Stimulated activated CD4-positive, alpha-beta T cell treated with anti-CD3 and anti-CD28 coated beads, Interleukin-4, amount 100 ng/mL, for 1 hour (primary cell): ENCODE measurements at regions not wholly inside any gene's neighbourhood (a gene's known extent, or its start where the extent isn't known, plus 50 kb on each side); places are given as distances from the start of the nearest gene placed in this dataset.
"Not testable (repeated sequence)": the region's sequence is repeated elsewhere in the genome, so short reads cannot be mapped to it uniquely, and the experiment has no call there.

Source experiments
- DNase-seq: peaks from one replicate; pipeline ENCODE4 v3.0.0-alpha.2; 2020

DNA sequence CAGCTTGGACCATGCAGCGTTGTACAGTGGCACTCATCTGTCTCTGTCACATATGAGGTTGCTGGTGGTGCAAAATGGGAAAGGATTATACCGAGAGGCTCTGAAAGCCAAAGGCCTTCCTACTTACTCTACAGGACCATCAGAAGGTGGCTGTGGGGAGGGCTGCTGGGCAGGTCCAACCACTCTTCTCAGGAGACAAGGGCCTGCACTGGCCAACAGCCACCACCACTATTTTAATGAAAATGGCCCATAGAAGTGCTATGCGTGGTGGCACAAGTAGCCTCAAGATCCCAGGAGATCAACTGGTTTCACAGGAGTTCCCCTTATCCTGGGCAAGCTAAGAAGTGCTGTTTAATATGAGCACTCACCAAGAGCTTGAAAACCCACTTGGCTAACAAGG lies 52.3 kb downstream of the MRPL57 start:
- DNase-seq = no peak

DNA sequence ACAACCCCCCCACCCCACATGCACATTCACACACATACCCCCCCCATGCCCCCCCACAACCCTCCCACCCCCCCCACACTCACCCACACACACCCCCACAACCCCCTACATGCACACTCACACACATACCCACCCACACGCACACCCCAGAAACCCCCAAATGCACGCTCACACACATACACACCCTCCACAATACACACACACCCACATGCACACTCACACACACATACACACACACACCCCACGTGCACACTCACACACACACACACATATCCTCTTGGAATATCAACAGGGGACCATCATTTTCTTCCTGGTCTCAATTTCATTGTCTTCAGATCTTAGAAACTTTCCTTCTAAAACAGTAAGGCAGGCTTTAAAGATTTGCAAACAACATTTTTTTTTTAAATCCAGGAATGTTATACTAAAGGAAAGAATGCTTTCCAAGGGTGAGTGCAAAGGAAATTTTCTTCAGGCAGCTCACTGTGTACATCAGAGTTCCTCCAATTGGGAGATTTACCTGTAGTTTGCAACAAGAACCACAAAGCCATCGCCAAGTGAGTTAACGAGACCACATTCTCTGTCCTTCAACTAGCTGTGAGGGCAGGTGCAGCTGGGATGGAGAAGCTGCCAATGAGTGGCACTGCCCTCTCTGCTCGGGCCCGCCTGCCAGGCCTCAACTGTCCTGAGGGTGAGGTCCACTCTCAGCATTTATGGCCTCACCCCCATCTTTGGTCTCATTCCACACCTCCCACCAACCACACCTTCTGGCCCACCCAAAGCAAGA lies 53.0 kb downstream of the MRPL57 start:
- DNase-seq = no peak

DNA sequence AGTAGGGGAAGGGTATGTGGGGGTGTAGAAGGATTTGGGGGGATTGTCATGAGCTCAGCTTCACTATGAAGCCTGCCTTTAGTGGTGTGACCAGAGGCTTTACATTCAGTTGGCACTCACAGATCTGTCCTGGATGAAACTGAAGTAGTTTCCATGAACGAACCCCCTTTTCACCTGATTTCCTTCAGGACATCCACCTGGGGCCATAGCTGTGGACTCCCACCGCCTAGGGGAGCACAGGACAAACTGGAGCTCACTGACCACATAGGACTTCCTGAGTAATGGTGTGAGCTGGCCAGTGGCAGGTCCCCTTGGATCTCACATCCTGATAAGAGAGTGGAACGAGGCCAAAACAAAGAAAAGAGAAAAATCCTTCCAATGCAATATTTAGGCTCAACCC lies 54.1 kb downstream of the MRPL57 start:
- DNase-seq = no peak

DNA sequence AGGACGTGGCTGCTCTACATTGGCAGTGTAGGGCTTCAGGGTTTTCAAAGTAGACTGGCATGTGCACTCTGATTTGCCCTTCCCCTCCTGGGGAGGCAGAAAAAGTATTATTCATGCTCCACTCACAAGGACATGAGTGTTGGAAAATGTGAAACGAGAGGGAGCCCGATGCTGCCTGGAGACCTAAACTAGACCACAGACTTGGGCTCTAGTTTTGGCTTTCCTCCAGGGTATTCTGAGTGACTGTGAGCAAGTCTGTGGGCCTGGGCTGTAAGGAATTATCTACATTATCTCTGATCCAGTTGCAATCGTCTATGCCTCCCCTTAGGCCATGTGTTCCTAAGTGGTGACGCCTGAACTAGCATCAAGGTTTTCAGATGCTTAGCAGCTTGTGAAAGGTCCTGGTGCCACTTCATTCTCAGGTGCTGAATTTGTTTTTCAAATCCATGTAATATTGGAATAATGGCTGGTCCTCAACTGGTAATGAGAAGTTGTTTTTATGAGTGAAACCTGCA lies 55.0 kb downstream of the MRPL57 start:
- no peak for DNase-seq

DNA sequence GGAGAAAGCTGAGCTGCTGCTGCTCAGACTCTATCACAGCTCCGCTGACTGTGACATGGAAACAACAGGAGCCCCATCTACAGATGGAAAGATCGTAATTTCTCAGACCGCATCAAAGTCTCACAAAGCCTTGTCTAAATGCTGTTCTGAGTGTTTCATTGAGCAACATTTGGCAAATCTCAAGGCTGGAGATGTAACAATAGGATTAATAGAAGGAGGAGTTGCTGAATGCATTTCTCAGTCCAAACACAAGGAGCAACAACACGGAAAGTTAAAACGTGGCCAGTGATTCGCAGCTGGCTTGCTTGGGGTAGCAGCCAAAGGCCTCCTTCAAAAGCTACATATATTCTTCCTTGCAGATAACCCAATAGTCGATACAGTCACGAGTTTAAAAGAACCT lies 55.7 kb downstream of the MRPL57 start:
- no peak for DNase-seq

DNA sequence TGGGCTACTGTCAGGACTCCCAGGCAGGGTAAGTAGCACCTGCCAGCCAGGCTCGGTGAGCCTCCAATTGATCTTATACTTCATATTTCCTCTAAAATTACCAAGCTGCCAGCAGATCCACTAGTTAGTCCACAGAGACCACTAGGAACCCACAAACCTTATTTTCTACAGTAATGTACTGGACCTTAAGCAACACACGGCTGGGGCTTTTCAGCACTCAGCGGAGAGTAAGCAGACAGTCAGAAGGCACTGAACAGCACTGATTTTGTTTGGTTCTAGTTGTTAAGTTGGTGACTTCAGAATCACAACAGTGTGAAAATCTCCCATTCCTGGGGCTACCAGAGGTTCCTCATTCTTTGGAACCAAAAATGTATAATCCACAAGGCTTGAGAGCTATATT lies 56.1 kb downstream of the MRPL57 start:
- DNase-seq = no peak

DNA sequence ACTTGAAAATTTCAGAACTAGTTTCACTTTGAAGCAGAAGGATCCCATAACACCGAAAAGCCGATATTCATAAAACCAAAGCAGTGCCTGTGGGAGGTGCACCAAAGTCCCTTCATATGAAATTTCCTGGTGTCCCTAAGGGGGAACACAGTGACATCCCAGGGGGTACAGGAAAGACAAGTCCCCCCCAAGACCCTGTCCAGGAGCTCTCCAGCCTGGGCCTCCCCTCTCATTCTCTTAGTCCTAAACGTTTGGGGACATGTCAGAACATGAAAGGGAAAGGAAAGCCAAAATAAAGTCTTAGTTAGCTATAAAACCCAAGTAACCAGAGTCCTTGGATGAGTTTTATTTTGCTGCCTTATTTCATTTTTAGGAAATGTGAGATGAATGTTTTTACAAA lies 56.6 kb downstream of the MRPL57 start:
- no peak for DNase-seq

DNA sequence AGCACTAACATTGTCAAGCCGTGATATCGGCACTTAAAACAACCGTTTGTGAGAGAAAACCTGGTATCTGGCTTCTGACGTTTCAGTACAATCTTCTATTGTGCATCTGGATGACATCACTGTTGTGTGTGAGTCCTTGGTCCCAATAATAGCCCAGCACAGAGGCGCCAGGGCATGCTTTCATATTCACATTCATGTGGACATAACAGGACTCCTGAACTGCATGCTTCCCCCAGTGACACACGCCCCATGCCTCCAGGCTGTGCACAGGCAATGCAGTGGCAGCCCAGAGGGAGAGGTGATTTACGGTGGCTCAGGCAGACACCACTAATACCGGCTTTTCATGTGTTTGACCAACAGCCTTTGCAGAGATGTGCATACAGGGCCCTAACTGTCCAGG lies 58.1 kb downstream of the MRPL57 start:
- DNase-seq = no peak

DNA sequence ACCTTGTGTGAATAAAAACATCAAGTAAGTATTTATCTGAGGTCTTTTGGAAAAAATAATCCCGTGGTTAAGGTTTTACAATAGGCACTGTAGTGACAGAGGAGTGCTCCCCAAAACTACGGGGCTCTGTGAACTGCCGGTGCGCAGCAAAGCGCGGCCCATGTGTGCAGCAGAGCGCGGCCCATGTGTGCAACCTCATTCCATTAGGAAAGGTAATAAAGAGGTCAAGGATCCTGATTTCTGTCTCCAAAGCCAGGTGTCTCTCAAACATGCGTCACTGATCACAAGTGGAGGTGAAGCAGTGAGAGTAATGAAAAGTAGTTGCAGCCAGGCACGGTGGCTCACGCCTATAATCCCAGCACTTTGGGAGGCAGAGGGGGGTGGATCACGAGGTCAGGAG lies 58.7 kb downstream of the MRPL57 start:
- no peak for DNase-seq

DNA sequence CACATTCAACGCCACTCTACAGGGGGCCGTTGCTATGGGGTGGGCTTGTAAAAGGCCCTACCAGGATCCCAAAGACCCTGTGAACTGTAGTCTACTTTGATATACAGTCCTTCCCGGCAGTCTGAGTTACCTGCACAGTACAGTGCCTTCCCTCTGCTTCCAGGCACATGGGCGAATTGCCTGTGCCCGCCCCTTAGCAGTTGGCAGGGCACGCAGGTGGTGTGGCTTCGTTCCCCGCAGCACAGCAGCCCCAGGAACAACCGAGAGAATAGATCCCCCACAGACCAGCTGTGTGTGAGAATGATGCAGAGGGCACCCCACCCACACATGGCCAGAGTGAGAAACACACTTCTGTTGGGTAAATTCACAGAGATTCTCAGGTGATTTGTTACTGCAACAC lies 60.6 kb downstream of the MRPL57 start:
- DNase-seq = no peak

DNA sequence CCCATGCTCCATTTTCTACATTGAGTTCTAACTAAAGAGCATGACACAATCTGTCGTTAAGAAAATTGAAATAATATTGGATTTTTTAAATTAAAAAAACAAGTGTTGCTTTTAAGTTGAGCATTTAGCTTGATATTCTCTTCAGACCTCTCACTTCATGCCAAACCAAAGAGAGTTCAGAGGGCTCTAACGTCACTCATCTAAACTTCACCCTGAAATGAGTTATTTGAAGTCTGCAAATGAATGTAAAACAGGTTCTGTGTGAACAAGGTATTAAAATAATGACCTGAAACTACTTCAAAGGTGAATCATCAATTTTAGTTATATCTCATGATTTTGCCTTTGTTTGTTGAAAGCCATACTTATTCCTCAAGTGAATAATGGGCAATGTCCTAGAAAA lies 61.8 kb downstream of the MRPL57 start:
- no peak for DNase-seq

DNA sequence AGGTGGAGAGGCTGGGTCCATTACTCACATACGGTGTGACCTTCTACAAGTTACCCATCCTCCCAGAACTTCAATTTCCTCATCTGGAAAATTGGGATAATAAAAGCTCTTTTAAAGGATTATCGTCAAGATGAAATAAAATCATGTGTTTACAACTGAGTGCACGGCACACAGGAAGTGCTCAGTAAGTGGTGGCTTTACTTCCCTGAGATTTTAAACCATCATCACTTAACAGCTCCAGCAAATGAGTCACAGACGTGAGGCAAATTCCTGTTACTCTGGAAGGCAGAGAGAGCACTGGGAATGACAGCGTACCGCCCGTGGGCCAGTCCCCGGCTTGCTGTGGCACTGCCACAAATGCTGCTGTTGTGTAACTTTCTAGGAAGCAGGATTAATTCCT lies 64.1 kb downstream of the MRPL57 start:
- no peak for DNase-seq

DNA sequence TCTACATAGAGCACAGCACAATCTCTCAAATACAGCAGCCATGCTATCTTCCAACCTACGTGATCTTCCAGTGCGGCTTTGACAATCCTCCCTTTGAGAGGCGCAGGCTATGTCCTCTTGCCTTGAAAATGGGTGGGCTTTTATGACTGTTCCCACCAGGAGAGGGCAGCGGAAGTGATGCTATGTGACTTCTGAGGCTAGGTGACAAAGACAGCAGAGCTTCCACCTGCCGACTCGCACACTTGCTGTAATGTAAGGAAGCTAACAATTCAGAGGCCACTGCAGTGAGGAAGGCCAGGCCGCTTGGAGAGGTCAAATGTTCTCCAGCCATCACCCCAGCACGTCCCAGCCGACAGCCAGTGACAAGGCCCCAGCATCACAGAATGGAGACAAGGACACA lies 65.8 kb downstream of the MRPL57 start:
- no peak for DNase-seq

DNA sequence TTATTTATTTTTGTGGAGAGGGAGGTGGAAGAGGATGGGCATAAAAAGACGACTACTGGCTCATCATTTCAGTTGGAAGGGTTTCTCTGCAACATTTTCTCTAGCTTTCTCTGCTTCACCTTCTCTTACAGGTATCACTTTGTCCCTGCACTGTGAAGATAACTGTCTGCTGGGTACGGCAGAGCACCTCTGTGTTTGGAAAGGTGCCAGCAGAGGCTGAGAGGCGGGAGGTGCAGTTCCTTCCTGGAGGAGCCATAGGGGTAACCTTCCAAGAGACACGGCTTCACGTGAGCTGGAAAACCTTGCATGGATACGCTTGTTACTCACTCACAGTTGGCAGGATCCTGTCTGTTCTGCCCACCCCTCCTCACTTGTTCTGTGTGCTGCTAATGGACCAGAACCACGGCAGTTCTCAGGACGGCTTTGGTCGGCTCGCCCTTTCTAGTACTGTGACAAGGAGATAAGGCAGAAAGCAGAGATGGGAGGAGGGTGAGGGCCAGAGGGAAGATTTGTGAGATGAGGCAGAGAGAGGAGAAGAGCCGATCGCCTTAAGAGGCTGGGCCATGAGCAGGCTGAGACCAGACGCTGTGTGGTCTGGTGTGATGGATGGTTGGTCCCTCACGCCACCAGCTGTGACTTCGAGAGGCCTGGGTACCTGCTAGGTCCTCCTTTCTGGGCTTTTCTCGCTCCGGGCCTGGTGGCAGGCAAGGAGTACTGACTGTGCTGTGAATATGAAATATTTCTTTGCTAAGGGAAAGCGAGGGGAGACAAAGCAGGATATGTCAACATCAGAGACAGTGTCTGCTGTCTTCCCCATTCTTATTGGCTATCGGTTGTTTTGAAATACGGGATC lies 66.8 kb downstream of the MRPL57 start:
- DNase-seq = no peak

DNA sequence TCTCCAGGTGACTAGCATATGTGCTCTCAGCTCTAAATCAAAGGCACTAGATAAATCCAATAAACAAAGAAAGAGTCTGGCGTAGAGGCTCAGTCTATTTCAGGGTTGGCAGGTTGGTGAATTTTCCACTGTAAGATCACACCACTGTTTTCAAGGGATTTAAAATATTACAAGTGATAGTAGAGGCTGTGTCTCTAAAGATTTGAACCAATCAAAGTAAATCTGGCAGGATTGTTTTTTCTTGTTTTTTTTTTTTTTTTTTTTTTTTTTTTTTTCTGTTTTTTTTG lies 67.4 kb downstream of the MRPL57 start:
- not testable (repeated sequence) for DNase-seq

DNA sequence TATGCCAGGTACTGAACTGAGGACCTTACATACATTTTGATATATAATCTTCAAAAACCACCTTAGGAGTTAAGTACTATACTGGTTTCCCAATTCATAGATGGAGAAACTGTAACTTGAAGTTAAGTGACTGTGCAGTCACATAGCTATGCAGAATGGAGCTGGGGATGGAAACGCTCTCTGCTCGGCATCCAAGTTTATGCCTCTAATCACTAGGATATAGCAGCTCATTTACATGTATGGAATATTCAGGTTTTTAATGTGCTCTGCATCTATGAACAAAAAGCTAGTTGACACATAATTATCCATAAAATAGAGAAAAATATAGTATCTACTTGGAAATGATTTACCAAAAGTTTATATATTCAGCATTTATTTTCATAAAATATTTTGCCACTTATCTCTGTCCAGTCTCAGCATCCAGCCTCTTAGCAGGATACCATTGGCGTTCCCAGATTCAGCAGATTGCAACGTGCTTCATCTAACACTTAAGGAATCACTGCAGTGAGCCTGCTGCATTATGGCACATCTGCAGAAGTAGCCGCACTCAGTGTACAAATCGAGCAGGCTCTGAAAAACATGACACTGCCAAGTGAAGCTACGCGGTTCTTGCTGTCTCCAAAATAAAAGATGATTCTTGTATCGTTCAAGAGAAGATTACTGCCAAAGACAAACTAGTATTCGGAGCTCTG lies 70.4 kb downstream of the MRPL57 start:
- no peak for DNase-seq

DNA sequence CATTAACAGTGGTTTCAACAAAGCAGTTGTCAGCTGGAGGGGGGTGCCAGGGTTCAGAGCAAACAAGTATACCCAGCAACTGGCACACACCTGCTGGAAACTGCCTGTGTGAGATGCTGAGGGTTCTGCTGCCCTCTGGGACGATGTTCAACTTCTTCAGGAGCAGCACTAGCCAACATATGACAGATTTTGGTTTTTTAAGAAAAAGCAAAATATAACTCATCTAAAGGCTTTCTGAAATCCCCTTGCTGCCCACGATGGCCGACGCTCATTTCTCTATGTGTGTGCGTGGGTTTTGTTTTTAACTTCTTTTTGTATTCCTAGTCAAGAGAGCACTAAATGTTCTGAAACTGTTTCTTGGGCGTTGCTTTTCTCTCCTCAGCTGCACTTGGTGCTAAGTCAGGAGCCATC lies 79.9 kb downstream of the MRPL57 start:
- DNase-seq = no peak

DNA sequence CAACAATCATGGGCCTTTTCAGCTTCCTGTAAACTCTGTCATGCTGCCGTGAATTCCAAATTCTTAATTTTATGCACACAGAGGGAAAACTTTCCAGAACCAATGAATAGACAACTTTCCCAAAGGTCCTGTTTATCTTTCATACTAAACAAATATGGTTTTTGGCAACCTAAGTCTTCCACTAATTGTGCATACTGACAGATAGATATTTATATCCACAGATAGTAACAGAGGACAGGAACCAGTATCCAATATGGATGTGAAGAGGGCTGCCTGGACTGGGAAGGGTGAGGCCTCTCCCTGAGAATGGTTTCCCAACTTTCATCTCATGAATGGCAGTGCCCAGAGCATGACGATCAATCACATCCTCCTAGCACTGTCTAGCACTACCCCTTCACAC lies 80.4 kb downstream of the MRPL57 start:
- DNase-seq = no peak

DNA sequence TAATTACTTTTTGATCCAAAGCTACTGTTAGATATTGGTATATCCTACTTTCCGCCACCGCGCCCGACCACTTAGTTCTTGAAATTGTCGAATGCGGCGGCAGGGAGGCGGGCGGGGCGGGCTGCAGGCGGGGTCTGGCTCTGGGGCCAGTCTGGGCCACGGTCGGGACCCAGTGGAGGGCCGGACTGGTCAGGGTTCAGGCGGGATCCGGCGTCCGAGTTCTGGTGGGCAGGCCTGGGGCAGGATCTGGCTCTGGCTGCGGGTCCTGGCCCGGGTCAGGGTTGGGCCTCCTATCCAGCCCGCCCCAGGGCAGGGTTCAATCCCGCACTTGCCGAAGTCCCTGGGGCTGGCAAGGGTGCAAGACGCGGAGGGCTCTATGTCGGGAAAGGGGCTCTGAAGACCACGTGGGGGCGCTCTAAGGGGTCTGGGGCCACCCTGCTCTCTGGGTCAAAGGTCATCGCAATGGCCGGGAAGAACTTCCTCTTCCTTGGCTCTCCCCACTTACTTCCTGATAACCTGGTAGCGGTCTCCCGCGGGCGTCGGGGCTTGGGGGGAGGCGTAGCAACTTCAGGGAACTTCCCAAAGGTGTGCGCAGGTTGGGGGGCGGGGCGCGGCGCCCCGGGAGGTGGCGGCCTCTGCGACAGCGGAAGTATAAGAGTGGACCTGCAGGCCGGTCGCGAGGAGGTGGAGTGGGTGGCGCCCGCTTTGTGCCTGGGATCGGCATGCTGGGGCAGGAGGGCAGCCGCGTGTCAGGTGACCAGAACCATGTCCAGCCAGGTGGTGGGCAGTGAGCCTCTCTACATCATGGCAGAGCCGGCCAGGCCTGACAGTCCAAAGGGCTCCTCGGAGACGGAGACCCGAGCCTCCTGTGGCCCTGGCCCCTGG lies 83.4 kb downstream of the MRPL57 start:
- DNase-seq = no peak

DNA sequence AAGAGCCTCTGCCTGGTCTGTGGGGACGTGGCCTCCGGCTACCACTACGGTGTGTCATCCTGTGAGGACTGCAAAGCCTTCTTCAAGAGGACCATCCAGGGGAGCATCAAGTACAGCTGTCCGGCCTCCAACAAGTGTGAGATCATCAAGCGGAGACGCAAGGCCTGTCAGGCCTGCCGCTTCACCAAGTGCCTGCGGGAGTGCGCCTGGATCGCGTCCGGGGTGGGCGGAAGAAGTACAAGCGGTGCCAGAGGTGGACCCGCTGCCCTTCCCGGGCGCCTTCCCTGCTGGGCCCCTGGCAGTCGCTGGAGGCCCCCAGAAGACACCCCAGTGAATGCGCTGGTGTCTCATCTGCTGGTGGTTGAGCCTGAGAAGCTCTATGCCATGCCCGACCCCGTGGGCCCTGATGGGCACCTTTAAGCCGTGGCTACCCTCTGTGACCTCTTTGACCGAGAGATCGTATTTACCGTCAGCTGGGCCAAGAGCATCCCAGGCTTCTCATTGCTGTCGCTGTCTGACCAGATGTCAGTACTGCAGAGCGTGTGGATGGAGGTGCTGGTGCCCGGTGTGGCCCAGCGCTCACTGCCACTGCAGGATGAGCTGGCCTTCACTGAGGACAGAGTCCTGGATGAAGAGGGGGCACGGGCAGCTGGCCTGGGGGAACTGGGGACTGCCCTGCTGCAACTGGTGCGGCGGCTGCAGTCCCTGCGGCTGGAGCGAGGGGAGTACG lies 84.3 kb downstream of the MRPL57 start:
- not testable (repeated sequence) for DNase-seq

DNA sequence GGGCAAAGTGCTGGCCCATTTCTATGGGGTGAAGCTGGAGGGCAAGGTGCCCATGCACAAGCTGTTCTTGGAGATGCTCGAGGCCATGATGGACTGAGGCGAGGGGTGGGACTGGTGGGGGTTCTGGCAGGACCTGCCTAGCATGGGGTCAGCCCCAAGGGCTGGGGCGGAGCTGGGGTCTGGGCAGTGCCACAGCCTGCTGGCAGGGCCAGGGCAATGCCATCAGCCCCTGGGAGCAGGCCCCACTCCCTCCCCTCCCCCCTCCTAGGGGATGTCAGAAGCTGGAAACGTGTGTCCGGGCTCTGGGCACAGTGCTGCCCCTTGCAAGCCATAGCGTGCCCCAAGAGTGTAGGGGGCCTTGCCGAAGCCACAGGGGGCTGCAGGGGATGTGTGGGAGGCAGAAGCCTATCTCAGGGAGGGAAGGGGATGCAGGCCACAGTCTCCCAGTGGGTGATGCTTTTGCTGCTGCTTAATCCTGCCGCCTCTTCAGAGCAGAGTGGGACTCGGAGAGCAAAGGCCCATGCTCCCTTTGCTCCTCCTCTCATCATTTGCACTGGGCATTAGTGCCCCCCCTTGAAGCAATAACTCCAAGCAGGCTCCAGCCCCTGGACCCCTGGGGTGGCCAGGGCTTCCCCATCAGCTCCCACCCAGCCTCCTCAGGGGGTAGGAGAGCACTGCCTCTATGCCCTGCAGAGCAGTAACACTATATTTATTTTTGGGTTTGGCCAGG lies 85.2 kb downstream of the MRPL57 start:
- not testable (repeated sequence) for DNase-seq
